ENCODE measurements at regions not wholly inside any gene's neighbourhood (a gene's known extent, or its start where the extent isn't known, plus 50 kb on each side); places are given as distances from the start of the nearest gene placed in this dataset.

DNA sequence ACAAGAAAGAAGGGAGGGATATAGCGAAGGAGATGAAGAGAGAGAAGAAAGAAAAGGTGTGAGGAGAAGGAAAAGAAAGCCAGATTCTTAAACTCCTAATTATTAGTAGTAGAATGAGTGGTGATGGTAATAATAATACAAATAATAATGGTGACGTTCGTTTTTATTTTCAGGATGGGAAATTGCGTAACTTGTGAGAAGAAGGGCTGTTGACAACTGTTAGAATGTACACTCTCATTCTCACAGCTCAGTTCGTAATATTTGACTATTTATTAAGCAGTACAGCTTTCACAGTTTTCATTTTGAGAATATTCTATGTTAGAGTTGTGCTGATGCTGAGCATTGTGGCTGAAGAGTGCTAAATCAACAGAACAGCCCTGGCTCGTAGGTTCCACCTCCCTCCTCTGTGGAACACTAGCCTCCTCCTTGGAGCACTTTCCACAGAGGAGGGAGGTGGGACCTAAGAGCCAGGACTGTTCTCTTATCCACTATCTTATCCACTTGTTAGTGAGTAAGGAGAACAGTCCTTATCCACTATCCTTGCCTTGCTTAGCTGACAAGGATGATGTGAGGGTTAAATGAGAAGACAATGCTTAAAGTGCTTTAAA is 258.3 kb upstream of the VLDLR start:
- no peak for DNase-seq
- Histone ChIP-seq H3K4me3 (ENCODE audit: low read depth, low read length) (no peak overlapping the region), H3K27me3 (replicated peaks) (no peaks in the 10 kb centered on the region), H3K27ac (no peak overlapping the region), H3K36me3 (replicated peaks) (no peaks in the 10 kb centered on the region)
- TF ChIP-seq, protein P1, sequence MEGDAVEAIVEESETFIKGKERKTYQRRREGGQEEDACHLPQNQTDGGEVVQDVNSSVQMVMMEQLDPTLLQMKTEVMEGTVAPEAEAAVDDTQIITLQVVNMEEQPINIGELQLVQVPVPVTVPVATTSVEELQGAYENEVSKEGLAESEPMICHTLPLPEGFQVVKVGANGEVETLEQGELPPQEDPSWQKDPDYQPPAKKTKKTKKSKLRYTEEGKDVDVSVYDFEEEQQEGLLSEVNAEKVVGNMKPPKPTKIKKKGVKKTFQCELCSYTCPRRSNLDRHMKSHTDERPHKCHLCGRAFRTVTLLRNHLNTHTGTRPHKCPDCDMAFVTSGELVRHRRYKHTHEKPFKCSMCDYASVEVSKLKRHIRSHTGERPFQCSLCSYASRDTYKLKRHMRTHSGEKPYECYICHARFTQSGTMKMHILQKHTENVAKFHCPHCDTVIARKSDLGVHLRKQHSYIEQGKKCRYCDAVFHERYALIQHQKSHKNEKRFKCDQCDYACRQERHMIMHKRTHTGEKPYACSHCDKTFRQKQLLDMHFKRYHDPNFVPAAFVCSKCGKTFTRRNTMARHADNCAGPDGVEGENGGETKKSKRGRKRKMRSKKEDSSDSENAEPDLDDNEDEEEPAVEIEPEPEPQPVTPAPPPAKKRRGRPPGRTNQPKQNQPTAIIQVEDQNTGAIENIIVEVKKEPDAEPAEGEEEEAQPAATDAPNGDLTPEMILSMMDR (IDR thresholded peaks at IDR 0.05; ENCODE audit: low read depth, low read length, missing control alignments) = no peak
- in situ Hi-C loops (cut with HindIII; ENCODE audit: low pct_ligation_motif_present, low sequenced_read_pairs) = no loop called here

DNA sequence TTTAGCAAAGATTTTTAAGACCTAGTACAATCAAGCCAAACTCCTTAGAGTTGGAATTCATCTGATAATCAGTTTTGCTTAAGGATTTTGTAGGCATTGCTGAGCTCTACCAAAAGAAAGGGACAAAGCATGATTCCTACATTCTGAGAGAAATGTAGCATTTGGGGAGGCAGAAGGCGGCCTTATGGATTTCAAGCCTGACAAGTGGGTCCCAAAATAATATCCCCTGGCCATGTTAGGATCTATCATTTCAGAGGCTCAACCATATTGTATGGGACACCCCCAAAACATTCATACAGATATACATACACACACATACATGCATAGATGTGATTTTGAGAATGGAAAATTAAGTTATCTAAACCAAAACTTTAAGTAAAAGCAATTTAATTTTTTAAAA is 257.8 kb upstream of the VLDLR start:
- Histone ChIP-seq H3K27ac (no peak overlapping the region), H3K27me3 (replicated peaks) (no peaks in the 10 kb centered on the region), H3K4me3 (ENCODE audit: low read depth, low read length) (no peak overlapping the region), H3K36me3 (replicated peaks) (no peaks in the 10 kb centered on the region)
- in situ Hi-C loops (cut with HindIII; ENCODE audit: low pct_ligation_motif_present, low sequenced_read_pairs) = no loop called here
- TF ChIP-seq, protein P1 (IDR thresholded peaks at IDR 0.05; ENCODE audit: low read depth, low read length, missing control alignments) = no peak
- DNase-seq = no peak

DNA sequence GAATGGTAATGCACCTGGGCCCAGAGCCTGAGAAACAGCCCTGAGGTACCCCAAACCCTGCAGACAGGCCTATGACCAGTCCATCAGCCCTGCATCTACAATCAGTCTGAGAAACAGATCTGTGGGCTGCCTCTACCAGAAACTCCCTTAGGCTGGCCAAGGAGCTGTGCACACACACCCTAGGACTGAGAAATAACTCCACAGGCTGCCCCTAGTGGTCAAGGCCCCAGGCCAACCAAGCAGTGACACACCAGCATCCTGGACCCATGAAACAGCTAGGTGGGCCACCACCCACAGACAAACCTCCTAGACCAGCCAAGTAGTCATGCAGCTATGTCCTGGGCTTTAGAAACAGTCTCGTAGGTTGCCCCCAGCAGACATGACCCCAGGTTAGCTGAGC is 253.6 kb upstream of the VLDLR start:
- H3K27me3 ChIP-seq (replicated peaks) = no peaks in the 10 kb centered on the region
- DNase-seq = no peak
- H3K36me3 ChIP-seq (replicated peaks) = no peaks in the 10 kb centered on the region
- no peak overlapping the region for H3K4me3 ChIP-seq (ENCODE audit: low read depth, low read length)
- in situ Hi-C loops (cut with HindIII; ENCODE audit: low pct_ligation_motif_present, low sequenced_read_pairs) = no loop called here
- H3K27ac ChIP-seq = no peak overlapping the region
- TF ChIP-seq, protein P1 (IDR thresholded peaks at IDR 0.05; ENCODE audit: low read depth, low read length, missing control alignments) = no peak

DNA sequence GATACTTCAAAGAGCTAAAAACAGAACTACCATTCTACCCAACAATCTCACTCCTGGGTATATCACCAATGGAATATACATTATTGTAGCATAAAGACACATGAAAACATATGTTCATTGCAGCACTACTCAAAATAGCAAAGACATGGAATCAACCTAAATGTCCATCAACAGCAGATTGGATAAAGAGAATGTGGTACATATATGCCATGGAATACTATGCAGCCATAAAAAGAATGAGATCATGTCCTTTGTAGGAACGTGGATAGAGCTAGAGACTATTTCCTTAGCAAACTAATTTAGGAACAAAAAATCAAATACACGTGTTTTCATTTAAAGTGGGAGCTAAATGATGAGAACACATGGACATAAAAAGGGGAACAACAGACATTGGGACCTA is 247.9 kb upstream of the VLDLR start:
- TF ChIP-seq, protein P1 (IDR thresholded peaks at IDR 0.05; ENCODE audit: low read depth, low read length, missing control alignments) = no peak
- no peak for DNase-seq
- no peaks in the 10 kb centered on the region for H3K27me3 ChIP-seq (replicated peaks)
- no peak overlapping the region for H3K27ac ChIP-seq
- H3K4me3 ChIP-seq (ENCODE audit: low read depth, low read length) = no peak overlapping the region
- in situ Hi-C loops (cut with HindIII; ENCODE audit: low pct_ligation_motif_present, low sequenced_read_pairs) = no loop called here
- no peaks in the 10 kb centered on the region for H3K36me3 ChIP-seq (replicated peaks)

DNA sequence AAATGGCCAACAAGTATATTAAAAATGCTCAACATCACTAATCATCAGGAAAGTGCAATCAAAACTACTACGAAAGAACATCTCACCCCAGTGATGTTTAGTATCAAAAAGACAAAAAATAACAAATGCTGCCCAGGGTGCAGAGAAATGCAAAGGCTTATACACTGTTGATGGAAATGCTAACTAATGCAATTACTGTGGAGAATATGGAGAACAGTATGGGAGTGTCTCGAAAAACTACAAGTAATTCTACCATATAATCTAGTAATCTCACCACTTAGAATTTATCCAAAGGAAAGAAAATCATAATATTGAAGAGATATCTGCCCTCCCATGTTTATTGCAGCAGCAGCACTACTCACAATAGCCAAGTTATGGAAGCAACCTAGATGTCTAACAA is 246.5 kb upstream of the VLDLR start:
- Histone ChIP-seq H3K27ac (no peak overlapping the region), H3K27me3 (replicated peaks) (no peaks in the 10 kb centered on the region), H3K36me3 (replicated peaks) (no peaks in the 10 kb centered on the region), H3K4me3 (ENCODE audit: low read depth, low read length) (no peak overlapping the region)
- in situ Hi-C loops (cut with HindIII; ENCODE audit: low pct_ligation_motif_present, low sequenced_read_pairs) = no loop called here
- TF ChIP-seq, protein P1 (IDR thresholded peaks at IDR 0.05; ENCODE audit: low read depth, low read length, missing control alignments) = no peak
- DNase-seq = no peak

DNA sequence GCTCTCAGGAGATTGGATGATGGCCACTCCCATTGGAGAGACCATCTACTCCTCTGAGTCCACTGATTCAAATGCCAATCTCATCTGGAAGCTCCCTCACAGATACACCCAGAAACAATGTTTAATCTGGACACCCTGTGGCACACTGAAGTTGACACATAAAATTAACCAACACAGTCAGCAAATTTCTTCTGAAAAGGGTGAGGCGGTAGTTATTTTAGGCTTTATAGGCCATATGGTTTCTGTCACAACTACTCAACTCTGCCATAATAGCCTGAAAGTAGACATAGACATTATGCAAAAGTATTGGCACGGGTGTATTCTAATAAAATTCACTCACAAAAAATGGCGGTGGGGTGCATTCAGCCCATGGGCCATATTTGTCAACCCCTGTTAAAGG is 244.5 kb upstream of the VLDLR start:
- Histone ChIP-seq H3K36me3 (replicated peaks) (no peaks in the 10 kb centered on the region), H3K27ac (no peak overlapping the region), H3K4me3 (ENCODE audit: low read depth, low read length) (no peak overlapping the region), H3K27me3 (replicated peaks) (no peaks in the 10 kb centered on the region)
- in situ Hi-C loops (cut with HindIII; ENCODE audit: low pct_ligation_motif_present, low sequenced_read_pairs) = no loop called here
- DNase-seq = no peak
- TF ChIP-seq, protein P1 (IDR thresholded peaks at IDR 0.05; ENCODE audit: low read depth, low read length, missing control alignments) = no peak

All from brain microvascular endothelial cell (primary cell).